ENCODE measurements at regions not wholly inside any gene's neighbourhood (a gene's known extent, or its start where the extent isn't known, plus 50 kb on each side); places are given as distances from the start of the nearest gene placed in this dataset.

DNA sequence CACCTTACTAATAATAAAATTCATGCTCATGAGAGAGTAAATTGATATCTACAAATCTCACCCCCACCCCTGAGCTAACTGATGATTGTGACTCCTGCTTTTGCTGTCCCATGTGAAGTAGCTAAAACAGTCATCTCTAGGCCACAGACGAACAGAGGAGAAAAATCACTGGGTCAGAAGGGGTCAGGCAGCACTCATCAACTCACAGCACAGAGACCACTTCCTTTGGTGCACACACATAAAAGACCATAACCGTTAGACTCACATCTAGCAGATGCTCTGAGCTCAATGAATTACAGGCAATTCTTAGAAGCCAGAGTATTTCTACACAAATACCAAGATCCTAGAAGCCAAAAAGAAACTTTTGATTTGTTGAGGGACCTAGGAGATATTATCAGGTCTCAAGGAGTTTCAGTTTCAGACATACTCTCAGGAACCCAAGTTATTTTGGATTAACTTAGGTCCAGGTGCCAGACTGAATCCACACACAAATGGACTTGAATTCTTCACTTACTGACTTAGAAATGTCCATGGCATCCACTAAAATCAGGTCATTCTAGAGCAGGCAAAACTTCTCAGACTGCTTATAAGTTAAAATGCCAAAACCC lies 65.0 kb upstream of the TES start:
- no peak for DNase-seq (ENCODE audit: low spot score)

DNA sequence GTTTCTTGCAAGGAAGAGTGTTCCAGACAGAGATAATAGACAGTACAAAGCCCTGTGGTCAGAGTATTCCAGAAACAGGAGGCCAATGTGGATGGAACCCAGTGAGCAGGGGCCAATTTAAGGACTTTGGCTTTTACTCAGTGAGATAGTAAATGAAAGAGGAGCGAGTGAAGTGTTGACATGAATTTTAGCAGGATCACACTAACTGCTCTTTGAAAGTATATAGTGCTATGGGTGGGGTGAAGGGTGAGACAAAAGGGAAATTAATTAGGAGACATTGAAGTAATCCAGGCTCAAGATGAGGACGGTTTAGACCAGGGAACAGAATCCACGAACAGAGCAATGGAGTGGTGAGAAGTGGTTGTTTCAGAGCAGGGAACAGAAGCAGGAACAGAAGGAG lies 62.2 kb upstream of the TES start:
- DNase-seq (ENCODE audit: low spot score): no peak

DNA sequence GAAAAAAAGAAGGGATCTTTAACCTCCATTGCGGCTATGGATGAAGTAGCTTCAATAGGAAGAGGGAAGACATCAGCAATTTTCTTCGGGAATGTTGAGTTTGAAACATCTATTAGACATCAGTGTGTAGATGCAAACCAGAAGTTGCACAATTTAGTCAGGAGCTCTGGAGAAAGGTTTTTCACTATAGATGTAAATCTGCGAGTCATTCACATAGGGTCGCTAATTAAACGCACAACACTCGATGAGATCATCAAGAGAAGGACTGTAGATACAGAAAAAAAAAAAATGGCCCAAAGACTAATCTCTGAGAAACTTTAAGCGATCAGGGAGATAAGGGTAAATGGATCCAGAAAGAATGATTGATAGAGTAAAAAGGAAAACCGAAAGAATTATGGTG lies 61.7 kb upstream of the TES start:
- DNase-seq (ENCODE audit: low spot score): no peak

DNA sequence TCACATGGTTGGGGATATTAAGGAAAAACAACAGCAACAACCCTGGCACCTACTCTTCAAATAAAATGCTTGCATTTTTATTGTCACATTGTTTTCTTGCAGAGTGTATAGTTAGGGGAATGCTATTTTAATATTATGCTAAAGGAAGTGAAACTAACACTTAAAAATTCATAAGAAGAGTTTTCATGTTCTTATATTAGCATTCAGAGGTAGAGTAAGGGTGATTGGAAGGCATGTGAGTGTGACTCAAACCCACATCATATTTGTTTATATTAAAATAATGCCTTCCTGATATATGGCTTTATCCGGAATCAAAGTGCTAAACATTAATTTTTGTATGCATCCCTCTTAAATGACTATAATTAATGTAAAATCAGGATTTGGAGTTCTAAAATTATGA lies 59.8 kb upstream of the TES start:
- DNase-seq (ENCODE audit: low spot score): no peak

DNA sequence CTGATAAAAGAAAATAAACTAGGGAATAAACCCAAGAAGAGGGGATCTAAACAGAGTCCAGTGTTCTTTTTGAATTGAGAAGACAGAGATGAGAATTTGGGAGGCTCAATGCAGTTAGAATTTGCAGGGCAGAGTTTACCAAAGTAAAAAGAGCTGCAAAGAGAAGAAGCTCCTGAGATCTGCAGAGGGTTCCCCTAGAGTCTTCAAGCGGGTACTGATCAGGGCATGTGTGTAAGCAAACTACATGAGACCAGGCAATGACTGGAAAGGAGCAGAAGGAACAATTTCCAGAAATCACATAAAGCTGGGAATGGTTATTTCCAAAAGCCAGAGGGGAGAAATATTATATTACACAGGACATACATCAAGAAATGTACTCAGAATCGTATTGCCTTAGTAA lies 58.1 kb upstream of the TES start:
- DNase-seq (ENCODE audit: low spot score): no peak

DNA sequence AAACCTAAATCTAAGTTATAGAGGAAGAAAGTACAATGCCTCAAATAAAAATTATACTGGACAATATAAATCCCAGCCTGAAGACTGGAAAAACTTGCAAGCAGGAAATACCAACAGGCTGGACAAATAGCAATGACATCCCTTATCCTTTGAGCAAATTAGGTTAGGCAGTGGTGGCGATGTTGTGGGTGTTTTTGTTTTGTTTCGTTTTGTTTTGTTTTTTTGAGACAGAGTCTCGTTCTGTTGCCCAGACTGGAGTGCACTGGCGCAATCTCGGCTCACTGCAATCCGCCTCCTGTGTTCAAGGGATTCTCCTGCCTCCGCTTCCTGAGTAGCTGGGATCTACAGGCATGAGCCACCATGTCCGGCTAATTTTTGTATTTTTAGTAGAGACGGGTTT lies 57.3 kb upstream of the TES start:
- DNase-seq (ENCODE audit: low spot score): no peak

DNA sequence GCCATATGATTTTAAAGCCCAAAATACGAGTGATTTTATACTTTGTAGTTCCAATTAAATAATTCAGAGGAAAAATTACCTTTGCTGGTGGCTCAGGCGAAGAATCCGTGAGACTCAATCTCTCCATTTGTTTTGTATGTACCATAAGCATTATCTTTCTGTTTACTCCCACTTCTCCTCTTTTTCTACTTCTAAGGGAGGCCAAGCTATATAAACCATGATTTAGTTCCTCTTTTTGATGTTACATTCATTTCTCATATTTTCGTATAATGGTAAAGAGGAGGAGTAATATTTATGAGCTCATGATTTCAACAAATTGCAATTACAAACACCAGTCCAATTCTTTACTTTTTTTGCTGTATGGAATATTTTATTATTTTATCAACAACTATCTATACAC lies 50.6 kb upstream of the TES start:
- DNase-seq (ENCODE audit: low spot score): no peak
